ENCODE measurements at regions not wholly inside any gene's neighbourhood (a gene's known extent, or its start where the extent isn't known, plus 50 kb on each side); places are given as distances from the start of the nearest gene placed in this dataset.

DNA sequence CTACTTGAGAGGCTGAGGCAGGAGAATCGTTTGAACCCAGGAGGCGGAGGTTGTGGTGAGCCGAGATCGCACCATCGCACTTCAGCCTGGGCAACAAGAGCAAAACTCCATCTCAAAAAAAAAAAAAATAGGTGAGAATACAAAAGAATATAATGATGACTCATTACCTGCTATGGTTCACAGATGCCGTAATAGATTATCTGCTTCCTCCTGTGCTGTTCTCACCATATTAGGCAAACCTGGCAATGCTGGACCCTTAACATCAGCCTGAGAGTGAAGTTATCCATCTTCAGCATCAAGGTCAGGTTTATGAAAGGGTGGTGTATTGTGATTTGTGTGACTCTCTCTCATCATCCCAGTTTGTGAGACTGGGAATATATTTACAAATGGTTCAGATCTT, 271.3 kb upstream of the CPHXL start:
- no CpG with 5 or more reads among the region's 6 CpGs for WGBS, 2 experiments (ENCODE audit: extremely low coverage in 2 of 2, insufficient read length in 1 of 2)
- in situ Hi-C loops (cut with MboI; ENCODE audit: low sequenced_read_pairs) (no loop called here), intact Hi-C loops (cut with micrococcal nuclease) (no loop called here), dilution Hi-C loops (cut with HindIII; ENCODE audit: low sequenced_read_pairs, unreplicated experiment) (no loop called here)
- H3K27ac ChIP-seq (ENCODE audit: insufficient read depth, low read length): no peak overlapping the region
- POLR2A ChIA-PET (ENCODE audit: unreplicated experiment): no interaction called here
- H3K4me2 ChIP-seq (ENCODE audit: low read depth, low read length): no peak overlapping the region
- no peaks in the 10 kb centered on the region for H3K4me1 ChIP-seq (ENCODE audit: control insufficient read depth, insufficient read depth, low read length)
- no peak overlapping the region for H4K5ac ChIP-seq (ENCODE audit: low read depth, low read length)
- H3K14ac ChIP-seq (replicated peaks; ENCODE audit: low read depth, low read length): no peak overlapping the region
- H2AK9ac ChIP-seq (replicated peaks; ENCODE audit: low read depth, low read length, poor library complexity): no peak overlapping the region
- no TSS peak for BruUV-seq (replicated peaks)
- DNase-seq (no peak), ATAC-seq (ENCODE audit: low read depth) (no peak)
- no peak overlapping the region for H2AK5ac ChIP-seq (ENCODE audit: low read depth, low read length)
- peaks cover 2% of the 10 kb centered on the region; the same call in 1 of the 2 replicates for H3K9me3 ChIP-seq (ENCODE audit: control insufficient read depth, insufficient read depth, low read length)
- H3K56ac ChIP-seq (ENCODE audit: extremely low read depth, insufficient read depth, low read length): no peak overlapping the region
- no peak overlapping the region for H3K18ac ChIP-seq (ENCODE audit: low read depth, low read length)
- no peaks in the 10 kb centered on the region for H3K36me3 ChIP-seq (ENCODE audit: control insufficient read depth, insufficient read depth, low read length)
- H4K20me1 ChIP-seq (ENCODE audit: insufficient read depth, low read length): no peaks in the 10 kb centered on the region; the same call in 1 of the 2 replicates
- CTCF ChIA-PET: no interaction called here
- no peaks in the 10 kb centered on the region for H3K9me1 ChIP-seq (ENCODE audit: insufficient read depth, low read length)
- no peak overlapping the region for H3K9ac ChIP-seq (ENCODE audit: low read depth, low read length)
- no peak overlapping the region for H3K23ac ChIP-seq (ENCODE audit: low read depth, low read length)
- H3K27me3 ChIP-seq (ENCODE audit: control insufficient read depth, insufficient read depth, low read length): no peaks in the 10 kb centered on the region
- no peak overlapping the region for H4K91ac ChIP-seq (ENCODE audit: insufficient read depth, low read depth, low read length)
- H3K4ac ChIP-seq (ENCODE audit: low read depth, low read length): no peak overlapping the region
- H4K8ac ChIP-seq (ENCODE audit: low read depth in 2 of 2, low read length in 2 of 2): no peak overlapping the region
- no peak overlapping the region for H2BK5ac ChIP-seq (ENCODE audit: low read depth, low read length, poor library complexity, severe bottlenecking)
- no peak overlapping the region for H3K4me3 ChIP-seq (ENCODE audit: insufficient read depth, low read depth, low read length)
- H2BK15ac ChIP-seq (ENCODE audit: low read depth, low read length): no peak overlapping the region
- H2BK20ac ChIP-seq (ENCODE audit: low read depth, low read length): no peak overlapping the region
- TF ChIP-seq, protein P1, sequence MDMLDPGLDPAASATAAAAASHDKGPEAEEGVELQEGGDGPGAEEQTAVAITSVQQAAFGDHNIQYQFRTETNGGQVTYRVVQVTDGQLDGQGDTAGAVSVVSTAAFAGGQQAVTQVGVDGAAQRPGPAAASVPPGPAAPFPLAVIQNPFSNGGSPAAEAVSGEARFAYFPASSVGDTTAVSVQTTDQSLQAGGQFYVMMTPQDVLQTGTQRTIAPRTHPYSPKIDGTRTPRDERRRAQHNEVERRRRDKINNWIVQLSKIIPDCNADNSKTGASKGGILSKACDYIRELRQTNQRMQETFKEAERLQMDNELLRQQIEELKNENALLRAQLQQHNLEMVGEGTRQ (IDR thresholded peaks at IDR 0.05; ENCODE audit: low read depth, low read length): no peak
- TF ChIP-seq CHD1 (IDR thresholded peaks at IDR 0.05; ENCODE audit: low read depth, low read length) (no peak), MAZ (IDR thresholded peaks at IDR 0.05; ENCODE audit: borderline replicate concordance, low read depth, low read length) (no peak), POLR2A (IDR thresholded peaks at IDR 0.05; ENCODE audit: low read depth, low read length) (no peak), RAD21 (IDR thresholded peaks at IDR 0.05; ENCODE audit: low read length) (no peak), MXI1 (IDR thresholded peaks at IDR 0.05; ENCODE audit: borderline replicate concordance, low read depth, low read length) (no peak), BHLHE40 (IDR thresholded peaks at IDR 0.05; ENCODE audit: low read depth, low read length) (no peak), MAFK (IDR thresholded peaks at IDR 0.05; ENCODE audit: low read depth, low read length) (no peak), NFE2L2 (IDR thresholded peaks at IDR 0.05; ENCODE audit: low read depth, low read length) (no peak), RFX5 (IDR thresholded peaks at IDR 0.05; ENCODE audit: low read depth, low read length) (no peak), FOS (IDR thresholded peaks at IDR 0.05; ENCODE audit: low read depth, low read length) (no peak), SMC3 (IDR thresholded peaks at IDR 0.05; ENCODE audit: low read depth, low read length) (no peak), CEBPB (IDR thresholded peaks at IDR 0.05; ENCODE audit: low read depth, low read length) (no peak), RCOR1 (IDR thresholded peaks at IDR 0.05; ENCODE audit: insufficient replicate concordance, low read length) (no peak)
- TF ChIP-seq, protein P2, sequence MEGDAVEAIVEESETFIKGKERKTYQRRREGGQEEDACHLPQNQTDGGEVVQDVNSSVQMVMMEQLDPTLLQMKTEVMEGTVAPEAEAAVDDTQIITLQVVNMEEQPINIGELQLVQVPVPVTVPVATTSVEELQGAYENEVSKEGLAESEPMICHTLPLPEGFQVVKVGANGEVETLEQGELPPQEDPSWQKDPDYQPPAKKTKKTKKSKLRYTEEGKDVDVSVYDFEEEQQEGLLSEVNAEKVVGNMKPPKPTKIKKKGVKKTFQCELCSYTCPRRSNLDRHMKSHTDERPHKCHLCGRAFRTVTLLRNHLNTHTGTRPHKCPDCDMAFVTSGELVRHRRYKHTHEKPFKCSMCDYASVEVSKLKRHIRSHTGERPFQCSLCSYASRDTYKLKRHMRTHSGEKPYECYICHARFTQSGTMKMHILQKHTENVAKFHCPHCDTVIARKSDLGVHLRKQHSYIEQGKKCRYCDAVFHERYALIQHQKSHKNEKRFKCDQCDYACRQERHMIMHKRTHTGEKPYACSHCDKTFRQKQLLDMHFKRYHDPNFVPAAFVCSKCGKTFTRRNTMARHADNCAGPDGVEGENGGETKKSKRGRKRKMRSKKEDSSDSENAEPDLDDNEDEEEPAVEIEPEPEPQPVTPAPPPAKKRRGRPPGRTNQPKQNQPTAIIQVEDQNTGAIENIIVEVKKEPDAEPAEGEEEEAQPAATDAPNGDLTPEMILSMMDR (conservative IDR thresholded peaks at IDR 0.05; ENCODE audit: low read depth, low read length): no peak
- TF ChIP-seq, protein P3, sequence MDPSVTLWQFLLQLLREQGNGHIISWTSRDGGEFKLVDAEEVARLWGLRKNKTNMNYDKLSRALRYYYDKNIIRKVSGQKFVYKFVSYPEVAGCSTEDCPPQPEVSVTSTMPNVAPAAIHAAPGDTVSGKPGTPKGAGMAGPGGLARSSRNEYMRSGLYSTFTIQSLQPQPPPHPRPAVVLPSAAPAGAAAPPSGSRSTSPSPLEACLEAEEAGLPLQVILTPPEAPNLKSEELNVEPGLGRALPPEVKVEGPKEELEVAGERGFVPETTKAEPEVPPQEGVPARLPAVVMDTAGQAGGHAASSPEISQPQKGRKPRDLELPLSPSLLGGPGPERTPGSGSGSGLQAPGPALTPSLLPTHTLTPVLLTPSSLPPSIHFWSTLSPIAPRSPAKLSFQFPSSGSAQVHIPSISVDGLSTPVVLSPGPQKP (IDR thresholded peaks at IDR 0.05; ENCODE audit: borderline replicate concordance, low read depth, low read length): no peak
- H2BK120ac ChIP-seq (ENCODE audit: low read depth, low read length): no peak overlapping the region
- no peaks in the 10 kb centered on the region for H3K79me1 ChIP-seq (ENCODE audit: low read depth in 1 of 2, low read length in 2 of 2)
- no peak overlapping the region for H2AFZ ChIP-seq (replicated peaks; ENCODE audit: low read length, poor library complexity)

All from IMR-90 (cell line).